GM12891 (cell line): ENCODE measurements at regions not wholly inside any gene's neighbourhood (a gene's known extent, or its start where the extent isn't known, plus 50 kb on each side); places are given as distances from the start of the nearest gene placed in this dataset.

Experiments
- POLR2A ChIP-seq: IDR thresholded peaks from 2 replicates; pipeline ENCODE4 v1.6.1; 2011; ENCODE audit warnings: low read depth, low read length, control low read depth
- POLR2AphosphoS5 ChIP-seq: IDR thresholded peaks from 2 replicates; pipeline ENCODE4 v1.6.1; 2011; ENCODE audit warnings: low read depth, low read length, control low read depth

- TF ChIP-seq POLR2A (no peak), POLR2AphosphoS5 (no peak)
These were observed 288.2 kb downstream of the ACTL7B start for GRCh38 chr9:108567571-108567970.
